OCI-LY7 (cell line): ENCODE measurements at regions not wholly inside any gene's neighbourhood (a gene's known extent, or its start where the extent isn't known, plus 50 kb on each side); places are given as distances from the start of the nearest gene placed in this dataset.

Experiments
- EZH2phosphoT487 ChIP-seq: fragments of 200-600 bp; sonication (generic); IDR thresholded peaks from 2 replicates; pipeline ENCODE4 v1.6.1; 2018; ENCODE audit warnings: low read depth, borderline replicate concordance, mild to moderate bottlenecking, mixed run types, antibody characterized with exemption, low read length, moderate library complexity, mixed read lengths
- TF ChIP-seq, protein P1 (sequence below): fragments of 200-600 bp; sonication (generic); conservative IDR thresholded peaks from 2 replicates; pipeline ENCODE4 v1.5.1; 2014; ENCODE audit warnings: mild to moderate bottlenecking, antibody characterized with exemption, low read length, moderate library complexity, mixed read lengths

- TF ChIP-seq, protein P1, sequence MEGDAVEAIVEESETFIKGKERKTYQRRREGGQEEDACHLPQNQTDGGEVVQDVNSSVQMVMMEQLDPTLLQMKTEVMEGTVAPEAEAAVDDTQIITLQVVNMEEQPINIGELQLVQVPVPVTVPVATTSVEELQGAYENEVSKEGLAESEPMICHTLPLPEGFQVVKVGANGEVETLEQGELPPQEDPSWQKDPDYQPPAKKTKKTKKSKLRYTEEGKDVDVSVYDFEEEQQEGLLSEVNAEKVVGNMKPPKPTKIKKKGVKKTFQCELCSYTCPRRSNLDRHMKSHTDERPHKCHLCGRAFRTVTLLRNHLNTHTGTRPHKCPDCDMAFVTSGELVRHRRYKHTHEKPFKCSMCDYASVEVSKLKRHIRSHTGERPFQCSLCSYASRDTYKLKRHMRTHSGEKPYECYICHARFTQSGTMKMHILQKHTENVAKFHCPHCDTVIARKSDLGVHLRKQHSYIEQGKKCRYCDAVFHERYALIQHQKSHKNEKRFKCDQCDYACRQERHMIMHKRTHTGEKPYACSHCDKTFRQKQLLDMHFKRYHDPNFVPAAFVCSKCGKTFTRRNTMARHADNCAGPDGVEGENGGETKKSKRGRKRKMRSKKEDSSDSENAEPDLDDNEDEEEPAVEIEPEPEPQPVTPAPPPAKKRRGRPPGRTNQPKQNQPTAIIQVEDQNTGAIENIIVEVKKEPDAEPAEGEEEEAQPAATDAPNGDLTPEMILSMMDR, result no peak
- no peak for TF ChIP-seq EZH2phosphoT487
Observed at GRCh38 chr2:52931660-52932059, 835.9 kb upstream of the CHAC2 start.
